Stimulated activated CD8-positive, alpha-beta memory T cell treated with anti-CD3 and anti-CD28 coated beads, Interleukin-12 subunit alpha, Interleukin-12 subunit beta, amount 100 ng/mL, for 24 hours (primary cell): ENCODE measurements at regions not wholly inside any gene's neighbourhood (a gene's known extent, or its start where the extent isn't known, plus 50 kb on each side); places are given as distances from the start of the nearest gene placed in this dataset.
A peak's percentile ranks its signal among the peaks of the same experiment; 100 is the strongest.
"Not testable (repeated sequence)": the region's sequence is repeated elsewhere in the genome, so short reads cannot be mapped to it uniquely, and the experiment has no call there.

Experiments used
- DNase-seq: peaks from one replicate; pipeline ENCODE4 v3.0.0-alpha.2; 2020; ENCODE audit errors: extremely low read depth

DNA sequence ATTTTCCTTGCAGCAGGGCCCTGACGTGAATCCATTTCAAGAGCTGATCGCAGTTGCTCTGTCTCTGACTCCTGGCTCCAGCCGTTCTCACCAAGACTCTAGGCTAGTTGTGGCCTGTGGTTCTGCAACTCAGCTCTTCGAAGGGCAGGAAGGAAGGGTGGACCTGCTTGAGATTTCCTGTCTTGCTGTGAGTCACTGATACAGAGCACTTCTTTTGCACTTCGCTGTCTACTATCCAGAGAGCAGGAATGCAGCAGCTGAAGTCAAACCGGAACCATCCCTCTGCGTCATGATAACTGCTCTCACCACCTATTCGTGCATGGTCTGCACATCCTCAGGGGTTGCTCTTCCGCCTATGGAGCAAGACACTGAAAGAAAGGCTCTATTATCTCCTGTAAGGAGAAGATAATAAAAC lies 59.7 kb downstream of the RAP2B start:
- peak; percentile 31 for DNase-seq

DNA sequence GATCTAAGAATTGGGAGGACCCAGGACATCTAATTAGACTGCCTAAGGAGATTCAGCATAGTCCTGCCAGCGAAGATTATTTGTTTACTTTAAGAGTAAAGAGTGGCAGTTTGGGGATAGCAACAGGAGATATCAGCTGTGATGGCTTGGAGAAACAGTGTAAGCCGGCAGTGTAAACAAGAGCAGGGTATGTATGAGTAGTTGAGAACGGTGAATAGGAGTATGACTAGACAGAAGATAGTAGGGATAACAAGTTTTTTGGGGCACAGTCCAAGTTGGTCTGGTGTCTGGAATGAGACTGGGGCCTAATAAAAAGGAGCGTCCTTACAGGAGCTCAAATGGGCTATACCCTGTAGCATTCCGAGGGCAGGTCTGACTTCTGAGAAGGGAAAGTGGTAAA lies 64.9 kb downstream of the RAP2B start:
- not testable (repeated sequence) for DNase-seq

DNA sequence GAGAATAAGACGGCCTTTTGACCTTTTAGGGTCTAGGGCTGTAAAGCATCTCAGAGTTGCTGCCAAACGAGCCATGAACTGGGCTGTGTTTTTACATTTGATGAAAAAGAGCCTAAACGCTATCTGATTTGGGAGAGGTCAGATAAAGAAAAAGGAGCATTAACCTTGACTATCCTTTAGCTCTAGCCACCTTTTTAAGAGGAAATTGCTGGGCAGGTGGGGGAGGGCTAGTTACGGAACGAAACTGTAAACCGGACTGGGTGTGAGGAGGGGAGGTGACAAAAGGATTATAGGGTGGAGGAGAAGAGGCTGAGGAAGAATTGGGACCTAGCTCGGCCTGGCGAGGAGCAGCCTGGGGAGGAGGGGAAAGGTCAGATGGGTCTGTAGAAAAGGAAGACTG lies 68.4 kb downstream of the RAP2B start:
- DNase-seq, result not testable (repeated sequence)

- not testable (repeated sequence) for DNase-seq
Observed at GRCh38 chr3:153231245-153231644, 69.2 kb downstream of the RAP2B start.

DNA sequence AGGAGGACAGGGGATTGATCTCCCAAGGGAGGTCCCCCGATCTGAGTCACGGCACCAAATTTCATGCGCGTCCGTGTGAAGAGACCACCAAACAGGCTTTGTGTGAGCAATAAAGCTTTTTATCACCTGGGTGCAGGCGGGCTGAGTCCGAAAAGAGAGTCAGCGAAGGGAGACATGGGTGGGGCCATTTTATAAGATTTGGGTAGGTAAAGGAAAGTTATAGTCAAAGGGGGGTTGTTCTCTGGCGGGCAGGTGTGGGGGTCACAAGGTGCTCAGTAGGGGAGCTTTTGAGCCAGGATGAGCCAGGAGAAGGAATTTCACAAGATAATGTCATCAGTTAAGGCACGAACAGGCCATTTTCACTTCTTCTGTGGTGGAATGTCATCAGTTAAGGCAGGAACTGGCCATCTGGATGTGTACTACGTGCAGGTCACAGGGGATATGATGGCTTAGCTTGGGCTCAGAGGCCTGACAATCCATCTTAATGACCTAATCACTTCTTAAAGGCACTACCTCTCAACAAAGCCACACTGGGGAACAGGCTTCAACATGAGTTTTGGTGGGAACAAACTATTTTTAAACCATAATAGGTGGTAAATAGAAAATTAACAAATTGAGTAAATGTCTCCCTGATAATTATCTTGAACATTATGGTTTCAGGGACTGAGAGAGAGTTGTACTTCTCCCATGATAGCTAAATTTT lies 70.2 kb downstream of the RAP2B start:
- not testable (repeated sequence) for DNase-seq

DNA sequence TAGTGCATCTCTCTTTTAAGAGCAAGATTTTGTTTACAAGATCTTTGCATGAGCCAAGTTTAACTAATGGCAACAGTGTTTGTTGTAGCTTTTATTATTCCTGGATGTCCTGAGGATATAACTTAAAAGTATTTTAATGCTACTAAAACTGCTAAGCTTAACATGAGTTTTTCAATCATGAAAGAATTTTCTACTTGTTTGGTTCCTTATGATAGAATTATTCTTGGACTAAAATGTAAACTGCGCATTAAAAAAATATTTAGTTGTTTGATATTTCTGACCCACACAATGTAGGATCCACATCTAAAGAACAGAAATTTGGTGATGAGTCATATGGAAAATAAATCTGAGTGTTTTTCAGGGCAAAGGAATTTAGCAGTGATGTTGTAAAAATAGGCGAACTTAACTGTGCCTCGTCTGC lies 70.8 kb downstream of the RAP2B start:
- no peak for DNase-seq

- DNase-seq, result no peak
Observed at GRCh38 chr3:153233986-153234385, 72.0 kb downstream of the RAP2B start.

DNA sequence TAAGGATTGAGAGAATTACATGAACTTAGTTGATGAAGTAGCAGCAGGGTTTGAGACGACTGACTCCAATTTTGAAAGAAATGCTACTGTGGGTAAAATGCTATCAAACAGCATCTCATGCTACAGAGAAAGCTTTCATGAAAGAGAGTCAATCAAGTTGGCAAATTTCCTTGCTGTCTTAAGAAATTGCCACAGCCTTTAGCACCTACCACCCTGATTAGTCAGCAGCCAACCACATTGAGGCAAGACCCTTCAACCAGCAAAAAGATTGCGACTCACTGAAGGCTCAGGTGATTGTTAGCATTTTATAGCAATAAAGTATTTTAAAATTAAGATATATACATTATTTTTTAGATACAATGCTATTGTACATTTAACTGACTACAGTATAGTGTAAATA lies 80.9 kb downstream of the RAP2B start:
- DNase-seq, result no peak

DNA sequence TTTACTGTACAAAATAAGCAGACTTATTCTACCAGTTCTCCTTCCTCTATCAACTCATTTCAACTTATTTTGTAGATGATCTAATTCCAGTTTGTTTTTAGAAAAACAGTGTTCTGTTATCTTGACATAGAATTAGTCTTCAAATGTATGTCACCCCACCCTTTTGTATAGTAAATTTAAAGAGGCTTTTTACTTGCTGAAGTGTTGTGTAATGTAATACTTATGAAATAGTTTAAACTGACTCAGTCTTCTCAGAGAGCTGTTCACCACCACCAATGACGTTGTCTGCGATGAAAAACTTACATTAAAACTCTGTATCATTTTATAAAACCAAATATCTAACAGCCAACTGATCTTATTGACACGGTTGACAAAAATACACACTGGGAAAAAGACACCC lies 82.9 kb downstream of the RAP2B start:
- DNase-seq, result no peak

GRCh38 chr3:153245661-153246060 lies 83.6 kb downstream of the RAP2B start:
- DNase-seq, result no peak

DNA sequence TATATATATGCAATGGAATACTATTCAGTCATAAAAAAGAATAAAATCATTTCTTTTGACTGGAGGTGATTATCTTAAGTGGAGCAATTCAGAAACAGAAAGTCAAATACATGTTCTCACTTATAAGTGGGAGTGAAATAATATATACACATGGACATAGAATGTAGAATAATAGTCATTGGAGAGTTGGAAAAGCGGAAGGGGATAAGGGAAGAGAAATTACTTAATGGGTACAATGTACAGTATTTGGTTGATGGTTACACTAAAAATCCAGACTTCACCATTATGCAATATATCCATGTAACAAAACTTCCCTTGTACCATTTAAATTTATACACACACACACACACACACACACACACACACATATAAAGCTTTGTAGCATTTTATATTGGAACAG lies 84.3 kb downstream of the RAP2B start:
- no peak for DNase-seq

GRCh38 chr3:153246806-153247205 lies 84.8 kb downstream of the RAP2B start:
- no peak for DNase-seq

GRCh38 chr3:153247331-153248330 lies 85.6 kb downstream of the RAP2B start:
- no peak for DNase-seq

GRCh38 chr3:153248835-153249234 lies 86.8 kb downstream of the RAP2B start:
- not testable (repeated sequence) for DNase-seq

DNA sequence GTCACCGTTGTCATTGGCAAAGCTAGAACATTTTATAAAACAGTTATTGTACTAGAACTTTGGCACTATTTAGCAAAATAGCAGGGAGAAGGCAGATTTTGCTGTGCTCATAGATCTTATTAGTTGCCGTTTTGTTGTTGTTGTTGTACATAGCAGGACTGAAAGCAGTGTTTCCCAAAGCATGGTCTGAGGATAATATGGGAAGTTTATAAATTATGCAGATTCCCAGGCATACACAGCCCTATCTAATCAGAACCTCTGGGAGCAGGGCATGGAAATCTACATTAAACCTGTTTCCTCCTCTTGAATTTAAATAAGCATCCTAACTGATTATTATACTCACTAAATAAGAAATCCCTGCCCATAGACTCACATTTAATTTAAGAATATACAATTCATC lies 87.9 kb downstream of the RAP2B start:
- DNase-seq, result no peak

DNA sequence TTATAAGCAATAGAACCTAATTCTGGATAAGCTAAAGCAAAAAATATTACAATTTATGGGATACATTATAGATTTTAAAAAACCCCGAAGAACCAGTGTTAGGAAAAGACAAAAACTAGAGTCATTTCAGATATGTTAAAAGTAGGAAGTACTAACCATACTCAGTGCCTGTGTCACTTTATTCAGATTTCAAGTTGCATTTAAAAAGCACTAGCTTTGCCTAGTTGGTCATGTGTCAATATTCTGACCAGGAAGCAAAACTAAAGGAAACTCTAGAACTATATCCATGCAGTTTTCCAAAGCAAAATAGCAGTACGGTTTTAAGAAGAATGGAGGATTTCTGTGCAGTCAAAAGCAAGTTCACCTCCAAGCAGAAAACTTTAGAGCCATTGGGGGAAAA lies 88.4 kb downstream of the RAP2B start:
- DNase-seq, result no peak

DNA sequence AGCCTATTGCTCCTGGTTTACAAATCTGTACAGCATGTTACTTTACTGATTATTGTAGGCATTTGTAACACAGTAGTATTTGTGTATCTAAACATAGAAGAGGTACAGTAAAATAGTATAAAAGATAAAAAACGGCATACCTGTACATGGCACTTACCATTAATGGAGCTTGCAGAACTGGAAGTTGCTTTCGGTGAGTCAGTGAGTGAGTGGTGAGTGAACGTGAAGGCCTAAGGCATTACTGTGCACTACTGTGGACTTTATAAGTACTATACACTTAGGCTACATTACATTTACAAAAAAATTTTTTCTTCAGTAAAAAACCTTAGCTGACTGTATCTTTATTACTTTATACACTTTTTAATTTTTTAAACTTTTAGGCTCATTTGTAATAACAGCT lies 90.9 kb downstream of the RAP2B start:
- no peak for DNase-seq

GRCh38 chr3:153254361-153254760 lies 92.3 kb downstream of the RAP2B start:
- no peak for DNase-seq

GRCh38 chr3:153257673-153258351 lies 95.8 kb downstream of the RAP2B start:
- no peak for DNase-seq

GRCh38 chr3:153259956-153260355 lies 97.9 kb downstream of the RAP2B start:
- no peak for DNase-seq

DNA sequence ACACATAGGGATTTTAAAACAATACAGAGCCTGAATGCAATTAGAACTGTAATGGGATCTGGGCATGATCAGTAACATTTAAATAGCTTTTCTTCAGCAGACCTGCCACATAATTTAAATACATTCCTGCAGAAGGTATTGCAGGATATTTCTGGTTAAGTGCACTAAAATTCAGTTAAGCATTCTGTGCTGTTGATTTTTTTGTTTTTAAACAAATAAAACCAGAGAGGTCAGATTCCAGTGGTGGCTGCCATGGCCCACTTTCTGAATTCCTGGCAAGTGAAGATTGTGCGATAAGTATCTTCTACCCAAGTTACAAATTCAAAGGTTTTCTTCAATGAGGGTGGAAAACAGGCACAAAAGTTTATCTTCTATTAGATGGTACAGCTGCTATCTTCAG lies 98.7 kb downstream of the RAP2B start:
- DNase-seq, result no peak

GRCh38 chr3:153266619-153267018 lies 104.6 kb downstream of the RAP2B start:
- DNase-seq, result no peak
